Stomach (tissue), 4 donors: ENCODE measurements at regions not wholly inside any gene's neighbourhood (a gene's known extent, or its start where the extent isn't known, plus 50 kb on each side); places are given as distances from the start of the nearest gene placed in this dataset.
"Not testable (repeated sequence)": the region's sequence is repeated elsewhere in the genome, so short reads cannot be mapped to it uniquely, and the experiment has no call there.

ENCODE experiments used
- CTCF ChIP-seq, 7 experiments: fragments of 450-650 bp in 4 of 7; fragments of 200-600 bp in 3 of 7; sonication (generic) in 3 of 7; IDR thresholded peaks; one replicate each; pipeline ENCODE4 v1.5.1; 2016 to 2019; ENCODE audit warnings: antibody characterized with exemption in 7 of 7, control low read depth in 2 of 7, mild to moderate bottlenecking in 1 of 7
- POLR2A ChIP-seq, 4 donors: fragments of 450-650 bp; IDR thresholded peaks; one replicate each; pipeline ENCODE4 v1.6.1; 2016; ENCODE audit warnings: antibody characterized with exemption in 4 of 4, control low read depth in 2 of 4, mild to moderate bottlenecking in 1 of 4, moderate library complexity in 1 of 4

DNA sequence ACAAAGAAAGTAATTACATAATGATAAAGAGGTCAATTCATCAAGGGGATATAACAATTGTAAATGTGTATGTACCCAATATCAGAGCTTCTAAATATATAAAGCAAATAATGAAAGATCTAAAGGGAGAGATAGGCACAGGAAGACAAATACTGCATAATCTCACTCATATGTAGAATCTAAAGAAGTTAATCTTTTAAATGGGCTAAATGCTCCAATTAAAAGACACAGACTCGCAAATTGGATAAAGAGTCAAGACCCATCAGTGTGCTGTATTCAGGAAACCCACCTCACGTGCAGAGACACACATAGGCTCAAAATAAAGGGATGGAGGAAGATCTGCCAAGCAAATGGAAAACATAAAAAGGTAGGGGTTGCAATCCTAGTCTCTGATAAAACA is 63.2 kb upstream of the HTR2C start:
- not testable (repeated sequence) for TF ChIP-seq CTCF, POLR2A (IDR thresholded peaks at IDR 0.05)
